HL-60 (cell line): ENCODE measurements at regions not wholly inside any gene's neighbourhood (a gene's known extent, or its start where the extent isn't known, plus 50 kb on each side); places are given as distances from the start of the nearest gene placed in this dataset.

Experiments
- CTCF ChIP-seq: IDR thresholded peaks from one replicate; pipeline ENCODE4 v1.5.1; 2011; ENCODE audit warnings: low read length, control low read depth, inconsistent platforms; ENCODE audit not compliant: insufficient read depth
- POLR2AphosphoS5 ChIP-seq: IDR thresholded peaks from 2 replicates; pipeline ENCODE4 v1.6.1; 2012; ENCODE audit warnings: low read depth
- REST ChIP-seq: IDR thresholded peaks from 2 replicates; pipeline ENCODE4 v1.6.1; 2012; ENCODE audit warnings: low read depth; ENCODE audit not compliant: insufficient replicate concordance

GRCh38 chr4:134740290-134740689 lies 538.7 kb upstream of the PABPC4L start:
- TF ChIP-seq POLR2AphosphoS5 (no peak), REST (no peak), CTCF (no peak)
